Liver (tissue), 7 donors: ENCODE measurements at regions not wholly inside any gene's neighbourhood (a gene's known extent, or its start where the extent isn't known, plus 50 kb on each side); places are given as distances from the start of the nearest gene placed in this dataset.

Experiments used
- DNase-seq: peaks from one replicate; pipeline ENCODE4 v3.0.0-alpha.2; 2017; ENCODE audit warnings: low spot score
- H3K27ac ChIP-seq, 2 donors: one replicate each; pipeline ENCODE4 v1.7.0; 2013; ENCODE audit warnings: inconsistent platforms in 2 of 2, low read length in 2 of 2, control low read depth in 1 of 2, low read depth in 1 of 2, mild to moderate bottlenecking in 1 of 2
- H3K27me3 ChIP-seq, 4 donors: one replicate each; pipeline versions ENCODE4 v1.6.1 to v1.7.0; 2013; ENCODE audit warnings: low read length in 3 of 4, inconsistent platforms in 1 of 4, mild to moderate bottlenecking in 1 of 4, moderate library complexity in 1 of 4; ENCODE audit not compliant: control insufficient read depth in 4 of 4, insufficient read depth in 4 of 4
- H3K36me3 ChIP-seq, 4 donors: one replicate each; pipeline versions ENCODE4 v1.6.1 to v1.7.0; 2013; ENCODE audit warnings: low read length in 3 of 4, mild to moderate bottlenecking in 3 of 4, low read depth in 1 of 4, moderate library complexity in 1 of 4; ENCODE audit not compliant: control insufficient read depth in 4 of 4, insufficient read depth in 3 of 4
- H3K4me1 ChIP-seq, 4 donors: one replicate each; pipeline versions ENCODE4 v1.6.1 to v1.7.0; 2013; ENCODE audit warnings: low read length in 3 of 4, mild to moderate bottlenecking in 3 of 4, moderate library complexity in 1 of 4; ENCODE audit not compliant: control insufficient read depth in 4 of 4, insufficient read depth in 4 of 4
- H3K4me3 ChIP-seq, 3 donors: one replicate each; pipeline versions ENCODE4 v1.6.1 to v1.7.0; 2013; ENCODE audit warnings: low read length in 3 of 3, control low read depth in 1 of 3, low read depth in 1 of 3, mild to moderate bottlenecking in 1 of 3
- H3K9ac ChIP-seq, 2 donors: one replicate each; pipeline ENCODE4 v1.7.0; 2013; ENCODE audit warnings: low read length in 2 of 2, mild to moderate bottlenecking in 2 of 2, moderate library complexity in 2 of 2, control low read depth in 1 of 2, low read depth in 1 of 2
- H3K9me3 ChIP-seq, 4 donors: one replicate each; pipeline versions ENCODE4 v1.6.1 to v1.7.0; 2013; ENCODE audit warnings: low read length in 3 of 4; ENCODE audit not compliant: control insufficient read depth in 4 of 4
- ATF3 ChIP-seq: IDR thresholded peaks from 2 replicates; pipeline ENCODE4 v1.6.1; 2016; ENCODE audit warnings: antibody characterized with exemption
- EGR1 ChIP-seq, 2 donors: IDR thresholded peaks; 2 replicates each; pipeline ENCODE4 v1.6.1; 2016 to 2018; ENCODE audit warnings: antibody characterized with exemption in 2 of 2, low read depth in 2 of 2
- FOXA1 ChIP-seq: IDR thresholded peaks from 2 replicates; pipeline ENCODE4 v1.6.1; 2016; ENCODE audit warnings: antibody characterized with exemption
- FOXA2 ChIP-seq: IDR thresholded peaks from 2 replicates; pipeline ENCODE4 v1.6.1; 2016; ENCODE audit warnings: antibody characterized with exemption
- GABPA ChIP-seq, 2 donors: IDR thresholded peaks in 1 of 2; conservative IDR thresholded peaks in 1 of 2; 2 replicates each; pipeline ENCODE4 v1.6.1; 2016; ENCODE audit warnings: antibody characterized with exemption in 2 of 2, mild to moderate bottlenecking in 1 of 2, moderate library complexity in 1 of 2
- HNF4A ChIP-seq, 2 donors: conservative IDR thresholded peaks; 2 replicates each; pipeline ENCODE4 v1.6.1; 2016; ENCODE audit warnings: antibody characterized with exemption in 2 of 2, mild to moderate bottlenecking in 2 of 2
- HNF4G ChIP-seq: IDR thresholded peaks from 2 replicates; pipeline ENCODE4 v1.6.1; 2016; ENCODE audit warnings: antibody characterized with exemption
- JUND ChIP-seq, 2 donors: IDR thresholded peaks; 2 replicates each; pipeline ENCODE4 v1.6.1; 2016; ENCODE audit warnings: antibody characterized with exemption in 2 of 2
- NR2F2 ChIP-seq: IDR thresholded peaks from 2 replicates; pipeline ENCODE4 v1.6.1; 2016; ENCODE audit warnings: antibody characterized with exemption
- RXRA ChIP-seq, 2 donors: IDR thresholded peaks; 2 replicates each; pipeline ENCODE4 v1.6.1; 2017 to 2018; ENCODE audit warnings: antibody characterized with exemption in 2 of 2, mild to moderate bottlenecking in 1 of 2
- TAF1 ChIP-seq: conservative IDR thresholded peaks from 2 replicates; pipeline ENCODE4 v1.6.1; 2016; ENCODE audit warnings: antibody characterized with exemption, mild to moderate bottlenecking
- YY1 ChIP-seq: IDR thresholded peaks from 2 replicates; pipeline ENCODE4 v1.6.1; 2016; ENCODE audit warnings: antibody characterized with exemption, mild to moderate bottlenecking
- ZBTB33 ChIP-seq: IDR thresholded peaks from 2 replicates; pipeline ENCODE4 v1.6.1; 2016; ENCODE audit warnings: antibody characterized with exemption
- WGBS: extraction: QIAGEN DNeasy Blood & Tissue Kit; methylation state at CpG from one replicate; pipeline ENCODE4 v1.1.7; 2013; 5-methylcytosine and 5-hydroxymethylcytosine counted together
- TF ChIP-seq, protein P1 (sequence below): IDR thresholded peaks from 2 replicates; pipeline ENCODE4 v1.6.1; 2016; ENCODE audit warnings: antibody characterized with exemption
- donor health status: healthy.
- donor health status: healthy.
- donor health status: healthy.
- donor health status: healthy.

DNA sequence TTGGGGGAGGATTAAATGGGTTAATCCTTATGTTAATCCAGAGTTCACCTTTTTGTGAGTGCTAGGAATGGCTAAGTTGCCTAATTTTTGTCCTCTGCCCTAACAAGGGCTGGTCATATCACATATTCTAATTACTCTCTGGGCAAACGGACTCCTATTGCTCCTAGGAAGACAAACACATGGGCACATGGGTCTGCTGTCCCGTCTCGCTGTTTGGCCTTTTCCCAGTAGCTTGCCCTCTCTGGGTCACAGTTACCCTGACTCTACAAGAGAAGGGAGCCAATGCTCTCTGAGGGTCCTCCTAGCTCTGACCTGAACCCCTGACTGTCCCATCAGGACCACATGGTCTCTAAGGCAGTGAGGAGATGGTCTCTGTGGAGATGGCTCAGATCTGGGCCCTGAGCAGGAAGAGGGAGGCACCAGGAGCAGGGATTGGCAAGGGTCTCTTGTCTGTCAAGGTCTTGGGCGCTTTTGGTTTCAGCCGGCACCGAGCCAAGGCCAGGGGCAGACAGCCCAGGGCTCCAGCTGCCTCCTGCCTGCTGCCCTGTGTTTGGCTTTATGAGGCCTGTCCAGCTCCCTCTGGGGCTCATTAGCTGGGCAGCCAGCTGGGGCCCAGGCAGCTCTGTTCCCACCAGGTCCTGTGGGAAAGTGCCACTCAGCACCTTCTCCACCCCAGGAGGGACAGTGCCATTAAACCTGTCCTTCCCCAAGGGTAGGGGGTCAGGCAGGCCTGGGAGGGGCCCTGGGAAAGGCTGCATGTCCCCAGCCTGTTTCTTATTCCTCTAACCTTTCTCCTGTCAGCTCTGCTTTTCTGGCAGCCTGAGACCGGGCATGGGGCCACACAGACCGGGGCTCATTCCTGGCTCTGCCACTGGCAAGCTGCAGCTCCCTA, 559.9 kb downstream of the MN1 start:
- WGBS = 66% methylated on average over 8 of the region's 8 CpGs
- Histone ChIP-seq H3K9ac (no peak overlapping the region), H3K27me3 (no peaks in the 10 kb centered on the region), H3K4me3 (no peak overlapping the region), H3K27ac (no peak overlapping the region), H3K9me3 (peaks cover 0 to 5% (median 0%) of the 10 kb centered on the region in 4 donors), H3K4me1 (no peaks in the 10 kb centered on the region), H3K36me3 (no peaks in the 10 kb centered on the region)
- no peak for TF ChIP-seq HNF4G
- no peak for TF ChIP-seq NR2F2
- TF ChIP-seq HNF4A (conservative IDR thresholded peaks at IDR 0.05) = no peak
- no peak for DNase-seq

- no peak overlapping the region for H3K27ac ChIP-seq
Measured at GRCh38 chr22:27242474-27242873, 559.1 kb downstream of the MN1 start.

DNA sequence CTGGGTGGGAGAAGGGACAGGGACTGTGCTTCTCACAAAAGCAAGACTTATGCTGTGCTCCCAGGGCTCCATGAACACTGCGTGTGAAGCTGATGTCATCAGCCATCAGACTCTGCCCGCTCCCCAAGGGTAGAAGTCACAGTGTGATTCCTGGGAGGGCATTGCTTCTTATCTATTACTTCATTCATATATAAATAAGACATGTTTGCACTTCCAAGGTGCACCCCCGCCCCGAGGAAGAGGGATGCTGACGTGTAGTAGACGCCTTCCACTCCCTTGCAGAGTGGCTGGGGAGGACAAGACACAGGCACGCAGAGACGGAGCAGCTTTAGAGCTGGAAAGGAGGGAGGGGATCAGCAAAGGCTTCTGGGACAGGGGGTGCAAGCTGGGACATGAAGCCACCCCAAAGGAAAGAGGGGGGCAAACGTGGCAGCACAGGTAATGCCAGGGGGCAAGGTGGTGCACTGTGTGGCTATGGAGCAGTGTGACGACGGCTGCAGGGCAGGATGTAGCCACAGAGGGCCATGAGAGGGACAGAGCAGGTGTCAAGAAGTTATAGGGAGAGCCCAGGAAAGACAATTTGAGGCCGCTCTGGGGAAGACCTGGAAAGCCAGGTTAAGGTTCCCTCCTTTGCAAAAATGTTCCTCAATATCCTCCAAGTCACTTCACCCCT, 558.5 kb downstream of the MN1 start:
- Histone ChIP-seq H3K36me3 (no peaks in the 10 kb centered on the region), H3K9me3 (peaks cover 0 to 5% (median 0%) of the 10 kb centered on the region in 4 donors), H3K27ac (no peak overlapping the region), H3K4me1 (no peaks in the 10 kb centered on the region), H3K27me3 (no peaks in the 10 kb centered on the region), H3K4me3 (no peak overlapping the region), H3K9ac (no peak overlapping the region)
- no peak for DNase-seq
- TF ChIP-seq ZBTB33 = no peak
- TF ChIP-seq EGR1 (IDR thresholded peaks at IDR 0.05; ENCODE audit: low read depth in 2 of 2) = no peak
- TF ChIP-seq YY1 = no peak
- no peak for TF ChIP-seq FOXA1
- no peak for TF ChIP-seq RXRA (IDR thresholded peaks at IDR 0.05)
- no peak for TF ChIP-seq ATF3
- TF ChIP-seq FOXA2 = no peak
- TF ChIP-seq HNF4G = no peak
- TF ChIP-seq JUND (IDR thresholded peaks at IDR 0.05) = no peak
- WGBS = 54% methylated on average over 12 of the region's 12 CpGs

More at GRCh38 chr22:27242474-27242873, 559.1 kb downstream of the MN1 start:
- 91% methylated on average over 6 of the region's 6 CpGs for WGBS
- Histone ChIP-seq H3K4me1 (no peaks in the 10 kb centered on the region), H3K27me3 (no peaks in the 10 kb centered on the region), H3K9ac (no peak overlapping the region), H3K36me3 (no peaks in the 10 kb centered on the region), H3K9me3 (peaks cover 0 to 5% (median 0%) of the 10 kb centered on the region in 4 donors), H3K4me3 (no peak overlapping the region)
- TF ChIP-seq YY1 (no peak), FOXA2 (no peak), GABPA (IDR thresholded peaks at IDR 0.05 in 1 of 2, conservative IDR thresholded peaks at IDR 0.05 in 1 of 2) (no peak), ATF3 (no peak), TAF1 (no peak), RXRA (IDR thresholded peaks at IDR 0.05) (no peak)
- TF ChIP-seq, protein P1, sequence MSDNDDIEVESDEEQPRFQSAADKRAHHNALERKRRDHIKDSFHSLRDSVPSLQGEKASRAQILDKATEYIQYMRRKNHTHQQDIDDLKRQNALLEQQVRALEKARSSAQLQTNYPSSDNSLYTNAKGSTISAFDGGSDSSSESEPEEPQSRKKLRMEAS = no peak
- no peak for DNase-seq
